GM18499 (cell line): ENCODE measurements at regions not wholly inside any gene's neighbourhood (a gene's known extent, or its start where the extent isn't known, plus 50 kb on each side); places are given as distances from the start of the nearest gene placed in this dataset.
"Not testable (repeated sequence)": the region's sequence is repeated elsewhere in the genome, so short reads cannot be mapped to it uniquely, and the experiment has no call there.

ENCODE experiments used
- ATAC-seq: cut with Tn5 transposase; IDR thresholded peaks from one replicate; pipeline ENCODE4 v1.9.1; 2021; ENCODE audit warnings: moderate number of reproducible peaks; ENCODE audit not compliant: insufficient read depth, unreplicated experiment

DNA sequence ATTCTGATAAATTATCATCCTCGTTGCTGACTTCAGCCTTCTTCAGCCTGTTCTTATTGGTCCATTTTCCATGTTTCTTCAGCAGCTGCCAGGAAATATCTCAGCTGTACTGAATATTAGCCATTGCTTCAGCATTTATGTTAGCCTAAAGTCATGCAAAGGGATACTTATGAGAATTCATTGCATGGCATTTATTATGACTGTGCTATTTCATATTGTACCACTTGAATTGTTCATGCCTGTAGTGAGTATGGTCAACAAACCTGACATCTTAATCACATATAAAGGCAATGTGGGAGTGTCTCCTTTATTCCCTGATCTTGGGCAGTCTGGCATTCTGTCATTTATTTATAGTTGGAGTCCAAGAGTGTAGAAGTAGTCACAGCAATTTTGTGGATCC is 193.4 kb upstream of the SLC35B3 start:
- ATAC-seq = no peak

DNA sequence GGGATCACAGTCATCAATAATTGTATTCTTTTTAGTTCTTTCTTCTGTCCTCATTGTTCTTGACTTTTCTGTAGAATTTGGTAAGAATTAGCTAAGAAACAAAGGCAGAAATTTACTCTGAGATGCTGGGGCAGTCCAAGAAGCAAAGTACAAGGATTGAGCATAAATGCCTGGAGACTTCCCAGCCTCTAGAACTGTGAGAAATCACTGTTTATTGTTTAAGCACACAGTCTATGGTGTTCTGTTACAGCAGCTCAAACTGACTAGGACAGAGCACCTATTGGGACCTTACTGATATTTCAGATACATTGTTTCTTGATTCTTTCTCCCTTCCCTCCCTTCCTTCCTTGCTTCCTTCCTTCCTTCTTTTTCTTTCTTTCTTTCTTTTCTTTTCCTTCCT is 192.7 kb upstream of the SLC35B3 start:
- ATAC-seq = no peak

DNA sequence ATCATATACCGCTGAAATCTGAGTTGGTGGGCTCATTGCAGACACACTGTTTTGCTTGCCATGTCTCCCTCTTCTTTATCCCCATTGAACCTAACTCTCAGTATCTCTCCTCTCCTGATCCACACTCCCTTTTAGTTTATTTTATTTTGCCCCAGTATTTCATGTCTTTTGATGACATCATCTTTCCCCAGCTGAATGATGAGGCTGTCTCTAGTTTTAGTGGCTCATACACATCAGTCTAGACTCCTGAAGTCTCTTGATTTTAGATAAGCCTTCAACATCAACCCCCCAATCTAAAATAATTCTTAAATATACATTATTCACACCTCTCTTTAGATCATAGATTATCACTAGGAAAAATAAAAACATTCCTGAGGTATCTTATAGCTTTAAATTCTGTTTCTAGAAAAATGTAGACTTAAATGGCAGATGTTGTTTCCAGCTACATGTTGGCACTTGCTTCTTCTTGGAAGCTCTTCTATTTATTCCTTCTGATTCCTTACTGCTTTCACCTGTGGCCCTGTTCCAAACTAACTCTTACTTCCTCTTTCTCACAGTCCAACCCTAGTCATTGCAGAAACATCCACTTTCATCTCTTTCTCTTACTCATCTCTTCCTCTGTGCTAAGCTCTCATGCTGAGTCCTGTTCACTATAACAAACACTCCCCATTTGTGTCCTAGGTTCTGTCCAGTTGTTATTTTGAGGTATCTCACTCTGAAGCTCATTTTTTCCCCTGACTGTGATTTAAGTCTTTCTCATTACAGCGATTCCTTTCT is 191.9 kb upstream of the SLC35B3 start:
- ATAC-seq = peak; percentile 93

DNA sequence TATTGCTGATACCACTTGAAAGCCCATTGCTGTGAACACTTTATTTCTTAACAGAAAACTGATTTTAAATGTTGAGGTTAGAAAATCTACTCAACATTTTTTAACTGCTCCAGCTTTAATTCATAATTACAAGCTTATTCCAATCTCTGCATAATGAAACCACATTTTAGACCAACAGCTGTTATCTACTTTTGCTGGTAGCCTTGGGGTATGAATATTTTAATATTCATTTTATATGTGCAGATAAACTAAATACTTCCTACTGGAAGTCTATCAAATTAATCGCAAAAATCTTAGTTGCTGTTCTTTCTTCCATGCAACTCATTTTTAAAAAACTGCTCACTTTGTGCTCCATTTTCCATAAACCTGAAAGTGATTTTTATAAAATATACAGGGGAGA is 189.3 kb upstream of the SLC35B3 start:
- ATAC-seq = no peak

DNA sequence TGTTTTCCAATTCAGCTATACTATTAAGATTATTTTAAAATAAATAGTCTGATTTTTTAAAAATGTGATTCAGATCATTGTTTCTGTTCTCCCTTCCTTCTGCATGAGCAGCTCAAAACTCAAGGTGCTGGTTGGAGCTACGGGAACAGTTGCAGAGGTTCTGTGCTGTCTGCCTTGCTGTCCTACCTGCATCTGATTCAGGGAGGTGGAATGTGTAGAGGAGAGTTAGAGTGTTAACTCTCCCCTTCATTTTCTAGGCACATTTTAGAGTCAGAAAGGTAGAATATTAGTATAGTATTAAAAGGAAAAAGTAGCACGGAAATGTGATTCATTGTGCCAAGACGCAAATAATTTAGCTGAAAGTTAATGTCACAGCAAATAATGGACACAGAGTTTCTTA is 188.1 kb upstream of the SLC35B3 start:
- ATAC-seq = no peak

DNA sequence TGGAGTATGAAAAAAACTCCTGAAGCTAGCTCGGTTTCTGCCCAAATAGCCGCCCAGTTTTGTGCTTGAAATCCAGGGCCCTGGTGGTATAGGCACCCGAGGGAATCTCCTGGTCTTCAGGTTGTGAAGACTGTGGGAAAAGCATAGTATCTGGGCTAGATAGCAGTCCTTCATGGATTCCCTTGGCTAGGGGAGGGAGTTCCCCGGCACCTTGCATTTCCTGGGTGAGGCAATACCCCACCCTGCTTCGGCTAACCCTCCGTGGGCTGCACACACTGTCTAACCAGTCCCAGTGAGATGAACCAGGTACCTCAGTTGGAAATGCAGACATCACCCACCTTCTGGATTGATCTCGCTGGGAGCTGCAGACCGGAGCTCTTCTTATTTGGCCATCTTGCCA is 184.5 kb upstream of the SLC35B3 start:
- no peak for ATAC-seq

DNA sequence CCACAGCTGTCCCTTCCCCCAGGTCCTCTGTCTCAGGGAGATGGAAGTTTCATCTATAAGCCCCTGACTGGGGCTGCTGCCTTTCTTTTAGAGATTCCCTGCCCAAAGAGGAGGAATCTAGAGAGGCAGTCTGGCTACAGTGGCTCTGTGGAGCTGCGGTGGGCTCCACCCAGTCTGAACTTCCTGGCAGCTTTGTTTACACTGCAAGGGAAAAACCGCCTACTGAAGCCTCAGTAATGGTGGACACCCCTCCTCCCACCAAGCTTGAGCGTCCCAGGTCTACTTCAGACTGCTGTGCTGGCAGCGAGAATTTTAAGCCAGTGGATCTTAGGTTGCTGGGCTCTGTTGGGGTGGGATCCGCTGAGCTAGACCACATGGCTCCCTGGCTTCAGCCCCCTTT is 184.1 kb upstream of the SLC35B3 start:
- ATAC-seq = not testable (repeated sequence)

DNA sequence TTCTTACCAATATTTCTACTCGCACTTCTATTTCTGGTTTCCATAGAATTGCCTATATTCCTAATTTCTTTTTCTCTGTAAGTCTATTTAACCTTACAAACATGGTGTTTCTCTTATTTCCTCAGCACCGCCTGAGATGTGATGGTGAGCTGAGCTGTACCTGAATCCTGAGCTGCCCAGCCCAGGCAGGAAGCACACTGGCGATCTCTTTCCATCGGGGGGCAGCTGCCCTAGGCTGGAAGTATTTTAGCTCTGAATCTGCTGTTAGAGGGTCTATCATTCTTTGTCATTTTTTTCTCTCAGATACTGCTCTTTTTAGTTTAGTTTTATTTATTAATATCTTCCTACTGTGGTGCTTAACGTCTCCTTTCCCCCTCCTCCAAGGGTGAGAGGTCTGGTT is 173.4 kb upstream of the SLC35B3 start:
- no peak for ATAC-seq

DNA sequence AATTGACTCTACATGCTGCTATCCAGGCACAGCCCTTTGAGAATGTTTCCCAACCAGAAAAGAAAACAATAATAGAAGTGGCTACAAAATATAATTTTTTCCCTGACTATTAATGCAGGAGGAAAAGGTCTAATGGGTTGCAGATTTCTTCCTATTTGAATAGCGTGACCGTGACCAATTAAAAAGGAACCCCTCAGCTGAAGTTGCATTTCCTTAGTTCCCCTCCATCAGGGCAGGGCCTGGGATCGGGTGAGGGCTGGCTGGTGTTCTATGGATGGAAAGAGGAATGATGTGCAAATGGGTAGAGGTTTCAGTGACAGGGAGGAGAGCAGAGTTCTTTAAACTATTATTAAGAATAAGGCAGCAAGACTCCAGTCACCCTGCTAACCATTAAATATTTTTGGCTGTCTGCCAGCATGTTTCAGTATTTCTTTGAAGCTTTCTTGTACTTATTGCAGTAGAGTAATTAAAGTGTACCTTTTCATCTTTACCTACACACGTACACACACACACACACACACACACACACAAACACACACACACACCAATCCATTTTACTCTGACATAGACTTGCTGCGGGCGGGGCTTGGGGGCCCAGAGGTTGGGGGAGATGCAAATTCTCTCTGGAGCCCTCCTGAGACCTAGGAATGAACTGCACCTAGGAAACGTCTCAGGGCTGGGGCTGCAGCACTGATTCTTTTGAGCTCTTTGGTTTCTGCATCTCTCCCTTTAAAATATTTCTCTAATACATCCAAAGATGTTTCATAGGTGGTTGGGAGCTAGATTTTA is 154.8 kb upstream of the SLC35B3 start:
- ATAC-seq = no peak

DNA sequence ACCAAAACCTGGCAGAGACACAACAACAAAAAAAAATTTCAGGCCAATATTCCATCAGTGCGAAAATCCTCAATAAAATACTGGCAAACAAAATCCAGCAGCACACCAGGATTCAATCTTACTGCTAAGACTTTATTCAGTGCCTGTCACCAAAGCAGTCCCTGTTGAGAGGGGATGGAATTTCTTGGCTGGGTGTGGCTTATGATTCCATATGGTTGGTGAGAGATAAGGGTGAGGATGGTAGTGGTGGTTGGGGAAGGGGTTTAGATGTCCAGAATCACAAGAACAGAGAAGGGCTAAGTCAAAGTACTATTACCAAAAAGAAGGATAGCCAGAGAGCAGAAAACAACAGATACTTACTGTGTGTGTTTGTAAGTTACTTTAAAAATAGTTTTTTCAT is 152.8 kb upstream of the SLC35B3 start:
- no peak for ATAC-seq

DNA sequence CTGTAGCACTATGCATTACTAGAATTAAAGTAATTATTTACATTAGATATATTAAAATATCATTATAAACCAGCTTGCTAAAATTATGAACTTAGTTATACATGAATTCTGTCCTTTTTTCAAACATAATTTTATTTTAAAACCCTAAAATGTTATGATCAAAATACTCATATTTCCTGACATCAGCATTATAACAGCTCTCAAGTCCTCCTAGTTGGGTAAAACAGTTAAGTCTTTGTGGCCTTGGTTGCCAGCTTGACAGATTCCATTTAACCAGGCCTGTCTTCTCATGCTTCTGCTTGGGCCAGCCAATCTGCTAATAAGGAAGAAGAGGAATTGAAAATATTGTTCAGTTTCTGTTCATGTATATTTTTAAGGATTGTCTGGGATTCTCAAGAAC is 147.9 kb upstream of the SLC35B3 start:
- ATAC-seq = no peak

DNA sequence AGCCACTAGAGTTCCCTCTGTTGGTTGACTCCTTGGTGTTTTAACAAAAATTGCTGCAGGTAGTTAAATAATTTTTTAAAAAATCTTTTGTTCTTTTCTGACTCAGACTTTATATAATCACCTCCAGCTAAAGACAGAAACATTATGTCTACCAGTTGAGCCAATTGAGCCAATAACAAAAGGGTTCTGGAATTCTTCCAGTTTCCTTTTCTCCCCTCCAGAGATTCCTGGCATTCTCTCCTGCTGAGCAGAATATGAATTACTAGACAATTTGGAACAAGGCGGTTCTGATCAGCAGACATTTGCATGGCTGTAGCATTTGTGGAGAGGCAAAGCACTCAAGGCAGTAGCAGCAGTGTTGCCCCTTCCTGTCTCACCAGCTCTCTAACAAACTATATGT is 144.0 kb upstream of the SLC35B3 start:
- no peak for ATAC-seq

DNA sequence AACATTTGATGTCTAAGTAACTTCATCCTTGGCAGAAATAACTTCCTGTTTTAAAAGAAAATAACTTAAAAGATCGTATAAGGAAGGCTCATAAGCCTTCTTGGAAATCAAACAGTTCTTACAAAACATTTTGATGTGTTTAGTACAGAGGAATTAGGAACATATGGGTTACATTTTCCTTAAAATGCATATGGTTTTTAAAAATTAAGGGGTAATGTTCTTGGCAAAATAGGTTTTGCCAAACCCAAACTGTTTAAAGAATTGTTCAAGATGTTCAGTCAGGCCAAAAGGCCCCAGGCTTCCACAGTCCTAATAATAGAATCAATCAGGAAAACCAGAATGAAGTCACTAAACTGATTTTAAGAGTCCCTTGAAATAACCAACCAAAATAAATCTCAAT is 142.7 kb upstream of the SLC35B3 start:
- ATAC-seq = no peak

DNA sequence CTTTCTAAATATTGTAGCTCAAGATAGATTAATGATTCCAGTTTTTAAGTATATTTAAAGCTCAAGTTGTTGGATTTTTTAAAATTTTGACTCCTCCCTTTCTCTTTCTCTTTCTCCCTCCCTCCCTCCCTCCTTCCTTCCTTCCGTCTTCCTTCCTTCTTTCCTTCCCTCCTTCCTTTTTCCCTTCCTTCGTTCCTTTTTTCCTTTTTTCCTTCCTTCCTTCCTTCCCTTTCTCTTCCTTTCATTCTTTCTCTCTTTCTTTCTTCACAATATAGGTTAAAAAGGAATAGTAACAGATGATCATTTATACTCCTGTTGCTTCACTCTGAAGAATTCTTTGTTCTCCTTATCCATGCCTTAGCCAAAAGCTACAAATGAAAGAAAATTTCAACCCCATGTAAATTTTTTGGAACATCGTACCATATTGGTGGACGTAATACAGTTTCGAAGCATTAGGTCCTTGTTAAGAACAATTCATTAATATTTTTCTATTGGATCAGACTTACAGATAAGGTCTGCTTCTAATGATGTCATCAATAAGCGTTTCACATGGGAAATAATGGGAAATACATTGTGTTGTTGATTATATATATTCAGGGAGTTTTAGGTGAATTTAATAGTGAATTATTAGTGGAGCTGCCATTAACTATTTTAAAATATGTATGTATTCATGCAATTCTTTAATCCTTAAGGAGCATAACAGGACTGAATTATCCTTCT is 139.6 kb upstream of the SLC35B3 start:
- ATAC-seq = no peak

DNA sequence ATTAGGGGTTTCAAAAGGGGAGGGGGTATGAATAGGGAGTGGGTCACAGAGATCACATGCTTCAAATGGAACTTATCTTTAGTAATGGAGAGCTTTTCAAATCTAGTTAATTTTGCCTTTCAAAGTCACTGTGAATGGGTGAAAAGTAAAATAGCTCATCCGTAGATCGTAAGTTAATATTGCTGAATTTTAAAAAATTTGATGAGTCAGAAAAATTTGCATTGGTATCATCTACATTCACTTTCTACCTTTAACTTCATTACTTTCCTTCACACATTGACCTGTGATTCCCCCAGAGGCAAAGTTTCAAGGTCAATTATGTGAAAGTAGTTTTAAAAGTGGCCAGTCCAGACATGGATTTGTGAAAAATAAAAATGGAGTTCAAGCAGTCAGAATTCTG is 139.0 kb upstream of the SLC35B3 start:
- no peak for ATAC-seq

DNA sequence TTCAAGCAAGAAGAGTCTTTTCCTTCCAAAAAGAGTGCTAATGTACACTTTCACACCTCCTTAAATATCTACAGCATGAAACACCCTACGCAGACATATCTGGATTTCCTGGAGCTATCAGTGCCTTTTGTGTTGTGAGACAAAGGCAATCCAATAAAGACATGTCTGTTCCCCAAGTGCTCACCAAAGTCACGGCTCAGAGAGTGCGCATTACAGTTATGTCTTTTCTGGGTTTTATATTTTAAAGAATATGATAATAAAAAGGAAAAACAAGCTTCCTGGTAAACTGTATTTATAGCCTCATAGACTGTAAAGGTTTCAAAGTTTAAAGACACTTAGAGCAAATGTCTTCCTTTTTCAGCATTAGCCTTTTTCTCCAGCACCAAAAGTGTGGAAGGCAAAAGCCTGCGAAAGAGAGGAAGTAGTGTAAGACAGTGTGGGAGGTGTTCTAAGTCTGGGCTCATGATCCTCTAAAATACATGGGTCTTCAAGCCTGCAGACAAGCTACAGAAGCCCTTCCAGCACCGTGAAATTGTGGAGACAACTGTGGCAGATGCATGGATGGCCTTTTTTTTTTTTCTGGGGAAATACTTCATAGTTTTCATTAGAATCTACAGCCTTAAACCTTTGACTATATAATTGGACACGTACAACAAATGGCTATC is 135.0 kb upstream of the SLC35B3 start:
- no peak for ATAC-seq

DNA sequence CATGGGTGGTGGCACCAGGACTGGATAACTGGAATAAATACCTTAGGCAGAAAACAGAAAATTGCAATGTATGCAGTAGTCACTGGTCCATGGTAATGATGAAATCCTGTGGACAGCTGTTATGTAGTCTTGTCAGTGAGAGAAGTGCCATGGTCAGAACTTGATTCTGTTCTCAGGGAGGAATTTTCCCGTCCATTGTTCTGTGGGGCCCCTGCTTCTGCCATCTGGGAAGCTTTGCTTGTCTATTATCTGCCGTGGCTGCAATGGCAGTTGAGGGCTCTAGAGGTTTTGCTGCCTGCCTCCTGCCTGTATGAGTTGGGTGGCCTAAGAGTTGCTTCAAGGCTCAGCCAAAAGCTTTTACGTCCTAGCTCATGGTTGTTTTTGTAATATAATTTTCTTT is 126.8 kb upstream of the SLC35B3 start:
- ATAC-seq = no peak

DNA sequence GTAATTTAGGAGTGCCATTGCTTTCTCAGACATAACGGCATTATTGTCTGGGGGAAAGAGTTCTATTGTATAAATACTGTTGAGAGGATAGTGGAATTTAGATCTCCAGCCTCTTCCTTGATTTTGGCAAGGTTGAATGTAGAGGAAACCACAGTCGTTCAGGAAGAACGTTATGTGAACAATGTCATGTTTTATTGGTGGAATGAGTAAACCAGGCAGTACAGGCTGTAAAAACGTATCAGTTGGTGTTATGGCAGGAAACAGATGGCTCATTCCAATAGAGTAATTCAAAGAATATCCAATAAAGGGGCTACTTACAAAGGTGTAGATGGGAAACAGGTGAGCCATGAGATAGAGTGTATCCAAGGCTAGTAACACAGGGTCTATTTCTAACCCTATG is 123.6 kb upstream of the SLC35B3 start:
- no peak for ATAC-seq

DNA sequence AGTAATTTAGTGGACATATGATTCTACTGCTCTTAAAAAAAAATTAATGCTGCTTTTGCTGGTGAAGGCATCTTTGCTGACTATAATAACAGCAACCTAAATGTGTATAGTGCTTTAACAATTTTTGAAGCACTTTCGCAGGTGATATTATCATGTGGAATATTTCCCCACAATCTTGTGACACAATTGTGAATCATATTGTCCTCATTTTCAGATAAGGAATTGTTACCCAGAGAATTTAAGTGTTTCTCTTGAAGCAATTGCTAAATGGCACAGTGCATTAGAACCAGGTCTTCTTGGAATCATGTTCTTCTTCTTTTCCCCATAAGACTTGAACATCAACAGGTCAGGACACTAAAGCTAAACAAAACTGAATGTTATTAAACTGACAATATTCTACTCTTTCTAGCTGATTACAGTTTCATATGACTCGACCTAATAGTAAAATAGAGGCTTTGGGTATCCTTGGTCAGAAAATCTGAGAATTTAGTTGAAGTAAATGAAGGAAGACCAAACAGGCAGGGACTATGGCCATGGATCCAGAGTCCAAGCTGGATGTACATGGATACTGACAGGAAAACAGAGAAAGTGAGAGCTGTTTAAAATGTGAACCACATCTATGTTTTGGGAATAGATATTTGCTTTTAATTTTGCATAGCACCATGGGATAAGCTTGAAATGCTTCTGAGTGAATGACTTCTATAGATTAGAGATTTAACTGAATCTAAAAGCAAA is 121.8 kb upstream of the SLC35B3 start:
- no peak for ATAC-seq

DNA sequence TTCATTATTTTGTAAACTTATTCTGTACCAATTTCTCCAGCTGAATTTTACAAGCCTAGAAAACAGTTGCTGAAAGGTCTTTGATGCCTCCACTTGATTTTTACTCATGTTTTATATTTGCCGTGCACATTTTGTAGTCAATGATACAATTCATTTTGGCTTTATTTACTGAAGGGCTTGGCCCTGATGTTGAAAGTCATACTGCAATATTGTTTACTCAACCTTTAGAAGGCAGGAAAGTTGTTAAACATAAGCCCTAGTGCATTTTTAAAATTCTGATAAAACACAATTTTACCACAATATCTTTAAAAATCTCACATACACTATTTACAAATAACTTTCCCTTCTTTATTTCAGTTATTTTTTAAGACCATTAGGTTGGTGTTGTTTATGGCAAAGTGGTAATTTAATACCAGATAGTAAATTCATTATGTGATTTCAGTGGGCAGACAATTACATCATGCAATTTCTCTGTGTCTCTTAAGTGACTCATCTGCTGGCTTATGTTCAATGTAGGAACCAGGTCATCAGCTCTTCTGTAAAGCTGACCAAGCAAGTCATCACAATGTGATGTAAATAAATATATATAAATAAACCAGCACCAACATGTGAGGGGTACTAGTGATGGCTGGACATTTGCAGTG is 121.1 kb upstream of the SLC35B3 start:
- no peak for ATAC-seq
